Middle frontal gyrus (tissue), 1 donor: ENCODE measurements at regions not wholly inside any gene's neighbourhood (a gene's known extent, or its start where the extent isn't known, plus 50 kb on each side); places are given as distances from the start of the nearest gene placed in this dataset.

Source experiments
- DNase-seq: peaks from one replicate; pipeline ENCODE4 v3.0.0-alpha.2; 2015; ENCODE audit warnings: low spot score; ENCODE audit errors: extremely low spot score

- no peak for DNase-seq
Observed at GRCh38 chr1:39085174-39085573, 59.0 kb downstream of the NDUFS5 start.

DNA sequence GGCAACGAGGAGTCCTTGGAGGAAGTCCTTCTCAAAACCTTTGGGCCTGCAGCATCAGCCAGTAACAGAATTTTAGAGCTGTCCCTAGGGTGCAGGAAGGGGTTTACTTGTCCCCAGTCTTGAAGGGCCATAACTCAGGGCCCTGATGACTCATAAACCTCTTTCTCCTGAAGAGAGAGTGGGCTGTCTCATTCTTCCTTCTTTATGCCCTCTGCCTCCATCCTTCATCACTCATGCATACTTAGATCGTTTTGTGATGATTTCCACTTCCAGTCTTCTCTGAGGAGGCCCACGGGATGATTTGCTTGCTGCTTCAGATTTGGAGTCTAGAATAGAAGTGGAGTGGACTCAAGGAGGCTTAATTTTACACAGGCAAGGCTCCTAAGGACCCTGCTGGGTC lies 60.2 kb downstream of the NDUFS5 start:
- no peak for DNase-seq

- DNase-seq = peak; percentile 7
Observed at GRCh38 chr1:39086865-39087409, 60.8 kb downstream of the NDUFS5 start.

- DNase-seq = no peak
Observed at GRCh38 chr1:39087435-39087834, 61.3 kb downstream of the NDUFS5 start.

GRCh38 chr1:39088658-39089057 lies 62.5 kb downstream of the NDUFS5 start:
- no peak for DNase-seq

GRCh38 chr1:39089931-39090521 lies 63.9 kb downstream of the NDUFS5 start:
- peak; percentile 27 for DNase-seq

GRCh38 chr1:39090757-39091380 lies 64.7 kb downstream of the NDUFS5 start:
- no peak for DNase-seq

GRCh38 chr1:39091845-39092645 lies 65.9 kb downstream of the NDUFS5 start:
- DNase-seq = no peak

DNA sequence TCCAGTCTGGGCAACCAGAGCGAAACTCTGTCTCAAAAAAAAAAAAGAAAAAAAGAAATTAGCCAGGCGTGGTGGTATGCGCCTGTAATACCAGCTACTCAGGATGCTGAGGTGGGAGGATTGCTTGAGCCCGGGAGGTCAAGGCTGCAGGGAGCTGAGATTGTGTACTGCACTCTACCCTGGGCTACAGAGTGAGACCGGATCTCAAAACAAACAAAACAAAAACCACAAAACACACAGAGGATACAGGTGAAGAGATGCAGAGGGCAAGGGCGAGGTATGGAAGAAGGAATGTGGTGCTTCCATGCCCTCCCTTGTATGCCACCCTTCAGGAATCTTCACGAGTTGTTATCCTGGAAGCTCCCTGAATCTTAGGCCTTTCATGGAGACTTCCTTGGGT lies 68.5 kb downstream of the NDUFS5 start:
- DNase-seq = no peak

GRCh38 chr1:39098546-39099250 lies 72.5 kb downstream of the NDUFS5 start:
- DNase-seq = peak; percentile 70

- DNase-seq = peak; percentile 41
Observed at GRCh38 chr1:39102537-39103327, 76.6 kb downstream of the NDUFS5 start.

DNA sequence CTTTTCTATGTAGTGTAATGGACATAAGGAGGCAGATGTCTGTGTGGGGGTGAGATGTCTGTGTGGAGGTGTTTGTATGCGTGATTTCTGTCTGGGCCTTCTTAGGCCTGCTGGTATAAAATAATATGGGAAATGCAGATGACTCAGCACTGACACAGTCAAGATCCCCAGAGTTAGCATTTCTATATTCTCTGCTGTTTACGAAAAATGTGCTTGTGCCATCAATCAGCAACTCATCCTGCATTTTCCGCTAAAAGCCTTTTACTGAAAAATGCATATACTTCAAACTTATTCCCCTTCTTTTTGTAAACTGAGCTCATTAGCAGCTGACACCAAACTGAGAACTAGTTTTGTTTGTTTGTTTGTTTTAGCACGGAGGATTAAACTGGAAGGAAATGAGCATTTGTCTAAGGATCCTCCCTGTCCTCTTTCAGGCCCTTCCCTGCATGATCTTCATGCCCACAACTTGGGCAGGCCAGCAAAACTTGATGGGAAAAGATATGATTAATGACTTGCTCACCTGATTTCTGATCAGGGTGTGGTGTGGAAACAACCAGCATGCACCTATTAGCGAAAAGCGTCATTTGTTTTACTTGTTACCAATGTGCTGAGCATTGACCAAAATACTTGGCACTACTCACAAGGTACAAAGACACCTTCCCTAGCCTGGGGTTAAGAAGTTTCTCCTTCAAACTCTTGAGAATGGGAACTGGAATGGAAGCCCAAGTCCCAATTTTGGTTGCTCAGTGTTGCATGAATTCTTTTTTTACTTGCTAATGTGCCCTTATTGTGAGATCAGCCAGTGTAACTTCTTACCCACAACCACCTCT lies 77.4 kb downstream of the NDUFS5 start:
- peak; percentile 28 for DNase-seq

- no peak for DNase-seq
Observed at GRCh38 chr1:39104158-39105060, 78.3 kb downstream of the NDUFS5 start.

DNA sequence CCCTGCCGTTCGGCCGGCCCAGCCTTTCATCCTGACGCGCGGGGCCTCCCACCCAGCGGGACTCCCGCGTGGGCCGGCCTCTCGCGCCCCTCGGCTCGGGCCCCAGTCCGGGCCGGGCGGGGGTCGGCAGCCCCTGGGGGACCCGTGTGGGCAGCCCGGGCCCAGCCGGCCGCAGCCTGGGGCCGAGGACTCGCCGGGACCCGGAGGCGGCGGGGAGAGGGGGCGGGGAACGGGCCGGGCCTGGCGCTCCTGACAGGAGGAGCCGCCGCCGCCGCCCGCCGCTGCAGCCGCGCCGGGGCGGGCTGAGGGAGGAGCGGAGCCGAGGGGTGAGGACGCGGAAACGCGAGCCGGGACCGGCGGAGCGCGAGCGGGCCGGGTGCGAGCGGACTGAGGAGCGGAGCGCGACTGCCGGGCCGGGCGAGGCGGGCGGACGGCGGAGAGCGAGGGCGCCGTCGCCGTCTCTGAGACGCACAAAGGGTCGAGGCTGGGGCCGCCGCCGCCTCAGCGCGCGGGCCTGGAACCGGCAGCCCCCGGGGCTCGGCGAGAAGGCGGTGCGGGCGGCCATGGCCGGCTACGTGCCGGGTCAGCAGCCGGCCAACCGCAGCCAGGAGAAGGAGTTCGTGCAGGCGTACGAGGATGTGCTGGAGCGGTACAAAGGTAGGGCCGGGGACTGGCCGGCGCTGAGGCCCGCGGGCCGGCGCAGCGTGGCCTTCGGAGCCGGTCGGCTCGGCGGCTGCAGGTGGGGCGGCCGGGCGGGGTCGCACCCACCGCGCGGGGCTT lies 79.1 kb downstream of the NDUFS5 start:
- DNase-seq = peak; percentile 20

GRCh38 chr1:39105841-39106765 lies 80.0 kb downstream of the NDUFS5 start:
- peak; percentile 8 for DNase-seq

GRCh38 chr1:39106801-39107327 lies 80.7 kb downstream of the NDUFS5 start:
- DNase-seq = no peak
